ENCODE measurements at regions not wholly inside any gene's neighbourhood (a gene's known extent, or its start where the extent isn't known, plus 50 kb on each side); places are given as distances from the start of the nearest gene placed in this dataset.

DNA sequence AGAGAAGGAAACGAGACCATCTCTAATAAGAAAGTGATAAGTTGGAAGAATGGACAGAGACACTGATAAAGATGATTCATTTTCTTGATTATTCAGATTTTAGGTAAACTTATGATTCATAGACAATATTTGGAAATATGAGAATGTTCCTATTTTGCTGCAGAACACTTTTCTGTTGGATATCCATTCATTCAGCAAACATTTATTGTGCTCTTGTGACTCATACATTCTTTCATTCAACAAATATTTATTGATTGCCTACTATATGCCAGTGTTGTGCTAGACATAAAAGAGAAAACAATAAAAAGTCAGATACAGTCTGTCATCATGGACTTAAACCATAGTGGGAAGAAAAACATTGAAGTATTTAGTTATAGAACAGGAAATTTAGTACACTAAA, 1232.0 kb downstream of the STIM2 start:
- TF ChIP-seq, protein P1, sequence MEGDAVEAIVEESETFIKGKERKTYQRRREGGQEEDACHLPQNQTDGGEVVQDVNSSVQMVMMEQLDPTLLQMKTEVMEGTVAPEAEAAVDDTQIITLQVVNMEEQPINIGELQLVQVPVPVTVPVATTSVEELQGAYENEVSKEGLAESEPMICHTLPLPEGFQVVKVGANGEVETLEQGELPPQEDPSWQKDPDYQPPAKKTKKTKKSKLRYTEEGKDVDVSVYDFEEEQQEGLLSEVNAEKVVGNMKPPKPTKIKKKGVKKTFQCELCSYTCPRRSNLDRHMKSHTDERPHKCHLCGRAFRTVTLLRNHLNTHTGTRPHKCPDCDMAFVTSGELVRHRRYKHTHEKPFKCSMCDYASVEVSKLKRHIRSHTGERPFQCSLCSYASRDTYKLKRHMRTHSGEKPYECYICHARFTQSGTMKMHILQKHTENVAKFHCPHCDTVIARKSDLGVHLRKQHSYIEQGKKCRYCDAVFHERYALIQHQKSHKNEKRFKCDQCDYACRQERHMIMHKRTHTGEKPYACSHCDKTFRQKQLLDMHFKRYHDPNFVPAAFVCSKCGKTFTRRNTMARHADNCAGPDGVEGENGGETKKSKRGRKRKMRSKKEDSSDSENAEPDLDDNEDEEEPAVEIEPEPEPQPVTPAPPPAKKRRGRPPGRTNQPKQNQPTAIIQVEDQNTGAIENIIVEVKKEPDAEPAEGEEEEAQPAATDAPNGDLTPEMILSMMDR (IDR thresholded peaks at IDR 0.05) = no peak
- TF ChIP-seq POLR2A (IDR thresholded peaks at IDR 0.05) = no peak

All from heart left ventricle (tissue), 13 donors.